CD4-positive, alpha-beta T cell (primary cell): ENCODE measurements at regions not wholly inside any gene's neighbourhood (a gene's known extent, or its start where the extent isn't known, plus 50 kb on each side); places are given as distances from the start of the nearest gene placed in this dataset.
"Not testable (repeated sequence)": the region's sequence is repeated elsewhere in the genome, so short reads cannot be mapped to it uniquely, and the experiment has no call there.

Experiments used
- ATAC-seq: fragments of 200-7000 bp; cut with Tn5 transposase; one replicate; pipeline ENCODE4 v1.10.0; 2022; ENCODE audit warnings: mild to moderate bottlenecking; ENCODE audit not compliant: poor library complexity
- CTCF ChIA-PET: fragments of 350-600 bp; sonication (Branson Sonifier 250); formaldehyde crosslinking; loops from one replicate; lab custom pipeline; 2021; ENCODE audit warnings: antibody characterized with exemption, inconsistent platforms; lab: Charles Lee
- POLR2A ChIA-PET: fragments of 350-600 bp; sonication (Branson Sonifier 250); formaldehyde crosslinking; loops from one replicate; lab custom pipeline; 2021; ENCODE audit warnings: antibody characterized with exemption, inconsistent platforms; lab: Charles Lee
- DNase-seq, 14 experiments: peaks; one replicate each; pipeline ENCODE4 v3.0.0-alpha.2; 2013 to 2020; ENCODE audit warnings: mixed read lengths in 2 of 14
- H3K27ac ChIP-seq, 2 donors: one replicate each; pipeline versions ENCODE4 v1.5.1 to v1.7.0; 2013; ENCODE audit warnings: low read length in 2 of 2, low read depth in 1 of 2, mild to moderate bottlenecking in 1 of 2
- H3K27me3 ChIP-seq, 2 experiments: 1 replicate in 1 of 2; 2 replicates in 1 of 2; pipeline versions ENCODE4 v1.6.1 to v1.7.0; 2013; ENCODE audit warnings: low read length in 2 of 2, control low read depth in 1 of 2, mild to moderate bottlenecking in 1 of 2, moderate library complexity in 1 of 2; ENCODE audit not compliant: insufficient read depth in 2 of 2, control insufficient read depth in 1 of 2
- H3K36me3 ChIP-seq: one replicate; pipeline ENCODE4 v1.6.1; 2013; ENCODE audit warnings: low read length, control low read depth; ENCODE audit not compliant: insufficient read depth
- H3K4me1 ChIP-seq: one replicate; pipeline ENCODE4 v1.6.1; 2013; ENCODE audit warnings: low read length, control low read depth; ENCODE audit not compliant: insufficient read depth
- H3K4me3 ChIP-seq: one replicate; pipeline ENCODE4 v1.5.1; 2013; ENCODE audit warnings: mild to moderate bottlenecking, low read length, moderate library complexity
- H3K9me3 ChIP-seq, 2 experiments: 1 replicate in 1 of 2; 2 replicates in 1 of 2; pipeline versions ENCODE4 v1.6.1 to v1.7.0; 2013; ENCODE audit warnings: low read length in 2 of 2, mild to moderate bottlenecking in 2 of 2, control low read depth in 1 of 2, moderate library complexity in 1 of 2; ENCODE audit not compliant: control insufficient read depth in 1 of 2, insufficient read depth in 1 of 2
- H3K27ac Mint-ChIP-seq: one replicate; pipeline ENCODE4 v1.8.0; 2020; ENCODE audit warnings: mixed read lengths
- H3K27me3 Mint-ChIP-seq: one replicate; pipeline ENCODE4 v1.8.0; 2021; ENCODE audit warnings: mixed read lengths
- H3K36me3 Mint-ChIP-seq: one replicate; pipeline ENCODE4 v1.8.0; 2021; ENCODE audit warnings: low read depth, mixed read lengths
- H3K4me1 Mint-ChIP-seq: one replicate; pipeline ENCODE4 v1.8.0; 2021; ENCODE audit warnings: low read depth, mixed read lengths
- H3K4me3 Mint-ChIP-seq: one replicate; pipeline ENCODE4 v1.8.0; 2020; ENCODE audit warnings: mild to moderate bottlenecking, mixed read lengths
- H3K9me3 Mint-ChIP-seq: one replicate; pipeline ENCODE4 v1.8.0; 2020; ENCODE audit warnings: mixed read lengths
- intact Hi-C, 2 experiments: fragments of 100-400 bp; cut with DNase I in 1 of 2; cut with micrococcal nuclease in 1 of 2; formaldehyde crosslinking; loops; one replicate each; pipeline versions ENCODE4 v1.15.1 to v1.9.0; 2023 to 2025; cut with DNase I, micrococcal nuclease
- TF ChIP-seq, protein P1 (sequence below): fragments of 200-600 bp; IDR thresholded peaks from one replicate; pipeline ENCODE4 v1.8.0; 2022; ENCODE audit warnings: antibody characterized with exemption, mild to moderate bottlenecking

DNA sequence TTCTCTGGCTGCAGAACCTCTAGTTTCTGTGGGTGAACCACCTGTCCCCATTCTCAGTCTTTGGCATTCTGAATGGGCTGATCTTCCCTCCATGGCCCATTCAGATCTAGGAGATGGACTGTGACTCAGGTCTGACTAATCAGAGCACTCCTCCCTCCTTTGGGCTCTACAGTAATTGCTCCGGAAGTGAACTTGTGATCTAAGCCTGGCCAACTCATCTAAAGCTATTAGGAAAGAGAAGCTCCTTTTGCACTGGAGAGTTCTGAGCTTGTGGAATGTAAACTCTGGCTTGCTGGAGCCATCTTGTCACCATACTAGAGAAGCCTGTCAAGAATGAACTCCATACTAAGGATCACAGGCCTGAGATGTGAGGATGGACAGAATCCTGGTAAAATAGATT is 168.2 kb downstream of the SUDS3 start:
- intact Hi-C loops: no loop called here
- no peak overlapping the region for H3K27ac ChIP-seq
- TF ChIP-seq, protein P1, sequence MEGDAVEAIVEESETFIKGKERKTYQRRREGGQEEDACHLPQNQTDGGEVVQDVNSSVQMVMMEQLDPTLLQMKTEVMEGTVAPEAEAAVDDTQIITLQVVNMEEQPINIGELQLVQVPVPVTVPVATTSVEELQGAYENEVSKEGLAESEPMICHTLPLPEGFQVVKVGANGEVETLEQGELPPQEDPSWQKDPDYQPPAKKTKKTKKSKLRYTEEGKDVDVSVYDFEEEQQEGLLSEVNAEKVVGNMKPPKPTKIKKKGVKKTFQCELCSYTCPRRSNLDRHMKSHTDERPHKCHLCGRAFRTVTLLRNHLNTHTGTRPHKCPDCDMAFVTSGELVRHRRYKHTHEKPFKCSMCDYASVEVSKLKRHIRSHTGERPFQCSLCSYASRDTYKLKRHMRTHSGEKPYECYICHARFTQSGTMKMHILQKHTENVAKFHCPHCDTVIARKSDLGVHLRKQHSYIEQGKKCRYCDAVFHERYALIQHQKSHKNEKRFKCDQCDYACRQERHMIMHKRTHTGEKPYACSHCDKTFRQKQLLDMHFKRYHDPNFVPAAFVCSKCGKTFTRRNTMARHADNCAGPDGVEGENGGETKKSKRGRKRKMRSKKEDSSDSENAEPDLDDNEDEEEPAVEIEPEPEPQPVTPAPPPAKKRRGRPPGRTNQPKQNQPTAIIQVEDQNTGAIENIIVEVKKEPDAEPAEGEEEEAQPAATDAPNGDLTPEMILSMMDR: no peak
- H3K4me1 ChIP-seq: no peaks in the 10 kb centered on the region
- Mint-ChIP-seq H3K9me3 (peaks cover 9% of the 10 kb centered on the region), H3K27ac (no peak overlapping the region), H3K36me3 (no peaks in the 10 kb centered on the region), H3K4me1 (no peaks in the 10 kb centered on the region), H3K4me3 (no peak overlapping the region), H3K27me3 (no peaks in the 10 kb centered on the region)
- H3K36me3 ChIP-seq: no peaks in the 10 kb centered on the region
- no peaks in the 10 kb centered on the region for H3K27me3 ChIP-seq
- peaks cover 0 to under 1% of the 10 kb centered on the region in 2 experiments for H3K9me3 ChIP-seq
- POLR2A ChIA-PET: no interaction called here
- no peak for ATAC-seq
- no peak for DNase-seq
- no peak overlapping the region for H3K4me3 ChIP-seq
- CTCF ChIA-PET: no interaction called here

DNA sequence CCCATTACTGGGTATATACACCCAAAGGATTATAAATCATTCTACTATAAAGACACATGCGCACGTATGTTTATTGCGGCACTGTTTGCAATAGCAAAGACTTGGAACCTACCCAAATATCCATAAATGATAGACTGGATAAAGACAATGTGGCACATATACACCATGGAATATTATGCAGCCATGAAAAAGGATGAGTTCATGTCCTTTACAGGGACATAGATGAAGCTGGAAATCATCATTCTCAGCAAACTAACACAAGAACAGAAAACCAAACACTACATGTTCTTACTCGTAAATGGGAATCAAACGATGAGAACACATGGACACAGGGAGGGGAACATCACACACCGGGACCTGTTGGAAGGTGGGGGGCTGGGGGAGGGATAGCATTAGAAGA is 171.3 kb downstream of the SUDS3 start:
- H3K4me3 ChIP-seq, CTCF ChIA-PET, H3K36me3 Mint-ChIP-seq, H3K9me3 ChIP-seq, H3K4me3 Mint-ChIP-seq, H3K27ac Mint-ChIP-seq, POLR2A ChIA-PET, intact Hi-C loops, H3K27me3 ChIP-seq, DNase-seq, H3K27ac ChIP-seq, H3K4me1 ChIP-seq, H3K27me3 Mint-ChIP-seq, ATAC-seq, H3K36me3 ChIP-seq, H3K4me1 Mint-ChIP-seq: not testable (repeated sequence)
- H3K9me3 Mint-ChIP-seq: peaks cover 12% of the 10 kb centered on the region

DNA sequence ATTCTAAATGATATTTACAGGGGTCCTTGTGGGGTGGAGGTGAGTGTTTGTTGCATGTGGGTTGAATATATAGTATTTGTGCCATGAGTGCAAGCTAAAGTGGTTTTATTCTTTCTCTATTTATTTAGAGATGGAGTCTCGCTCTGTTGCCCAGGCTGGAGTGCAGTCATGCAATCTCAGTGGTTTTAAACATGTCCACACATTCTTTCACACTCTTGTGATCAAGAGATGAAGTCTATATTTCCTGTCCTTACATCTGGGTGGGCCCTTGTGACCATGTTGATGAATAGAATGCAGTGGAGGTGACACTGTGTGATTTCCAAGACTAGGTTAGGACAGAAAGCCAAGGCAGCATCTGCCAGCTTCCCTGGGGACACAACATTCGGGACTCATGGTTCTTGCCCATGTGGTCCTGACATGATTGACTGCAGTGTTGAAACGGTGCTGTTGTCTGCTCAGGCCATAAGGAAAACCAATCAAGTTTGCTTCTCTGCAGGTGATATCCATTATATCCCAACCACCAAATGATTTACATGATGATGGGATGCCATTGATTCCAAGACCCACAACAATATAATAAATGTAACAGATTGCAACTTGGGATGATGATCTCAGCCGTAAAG is 172.6 kb downstream of the SUDS3 start:
- peaks cover 0 to 4% of the 10 kb centered on the region in 2 experiments for H3K9me3 ChIP-seq
- ChIA-PET CTCF (no interaction called here), POLR2A (no interaction called here)
- Mint-ChIP-seq H3K36me3 (no peaks in the 10 kb centered on the region), H3K27me3 (no peaks in the 10 kb centered on the region), H3K9me3 (peaks cover 18% of the 10 kb centered on the region), H3K4me3 (no peak overlapping the region), H3K27ac (no peak overlapping the region), H3K4me1 (no peaks in the 10 kb centered on the region)
- DNase-seq (no peak), ATAC-seq (no peak)
- H3K27me3 ChIP-seq: no peaks in the 10 kb centered on the region
- no peaks in the 10 kb centered on the region for H3K4me1 ChIP-seq
- intact Hi-C loops: no loop called here
- TF ChIP-seq, protein P1: no peak
- H3K4me3 ChIP-seq: no peak overlapping the region
- no peak overlapping the region for H3K27ac ChIP-seq
- no peaks in the 10 kb centered on the region for H3K36me3 ChIP-seq

DNA sequence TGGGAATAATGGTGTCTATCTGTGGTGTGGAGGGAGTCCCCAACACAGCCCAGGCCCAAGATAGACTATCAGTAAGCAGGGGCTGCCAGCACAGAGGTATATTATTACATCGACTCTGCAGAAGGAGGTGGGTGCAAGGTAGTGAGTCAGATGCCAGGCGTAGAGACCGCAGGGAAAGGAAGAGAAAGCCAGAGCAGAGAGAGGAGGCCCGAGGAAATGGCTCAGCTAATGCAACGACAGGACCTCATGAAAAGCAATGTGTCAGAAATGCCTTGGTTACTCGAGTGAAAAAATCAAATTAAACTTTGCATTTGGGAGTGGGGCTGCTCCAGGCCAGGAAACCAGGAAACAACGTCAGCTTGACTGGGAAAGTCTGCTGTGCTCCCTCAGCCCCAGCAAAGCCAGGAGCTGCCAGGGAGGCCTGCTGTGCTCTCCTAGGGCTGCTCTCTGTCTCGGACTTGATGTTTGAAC is 173.2 kb downstream of the SUDS3 start:
- intact Hi-C loops: no loop called here
- CTCF ChIA-PET: no interaction called here
- no peak overlapping the region for H3K4me3 Mint-ChIP-seq
- peaks cover 18% of the 10 kb centered on the region for H3K9me3 Mint-ChIP-seq
- Histone ChIP-seq H3K27me3 (no peaks in the 10 kb centered on the region), H3K4me3 (no peak overlapping the region), H3K36me3 (no peaks in the 10 kb centered on the region), H3K4me1 (no peaks in the 10 kb centered on the region), H3K9me3 (peaks cover 0 to 6% of the 10 kb centered on the region in 2 experiments), H3K27ac (no peak overlapping the region)
- POLR2A ChIA-PET: no interaction called here
- no peaks in the 10 kb centered on the region for H3K36me3 Mint-ChIP-seq
- ATAC-seq (no peak), DNase-seq (no peak)
- TF ChIP-seq, protein P1: no peak
- H3K27ac Mint-ChIP-seq: no peak overlapping the region
- H3K27me3 Mint-ChIP-seq: no peaks in the 10 kb centered on the region
- H3K4me1 Mint-ChIP-seq: no peaks in the 10 kb centered on the region
